ENCODE measurements at regions not wholly inside any gene's neighbourhood (a gene's known extent, or its start where the extent isn't known, plus 50 kb on each side); places are given as distances from the start of the nearest gene placed in this dataset.

DNA sequence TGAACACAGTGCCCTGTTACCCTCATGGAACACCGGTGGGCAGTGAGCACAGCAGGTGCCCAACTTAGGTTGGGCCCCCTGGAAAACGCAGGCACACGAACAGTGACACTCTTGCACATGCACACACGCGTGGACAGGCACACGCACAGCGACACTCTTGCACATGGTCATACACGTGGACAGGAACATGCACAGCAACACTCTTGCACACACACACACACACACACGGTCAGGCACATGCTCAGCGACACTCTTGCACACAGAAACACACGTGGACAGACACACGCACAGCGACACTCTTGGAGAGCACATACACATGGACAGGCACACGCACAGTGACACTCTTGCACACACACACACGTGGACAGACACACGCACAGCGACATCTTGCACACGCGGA lies 559.4 kb upstream of the ADAMTS16 start:
- TF ChIP-seq, protein P1, sequence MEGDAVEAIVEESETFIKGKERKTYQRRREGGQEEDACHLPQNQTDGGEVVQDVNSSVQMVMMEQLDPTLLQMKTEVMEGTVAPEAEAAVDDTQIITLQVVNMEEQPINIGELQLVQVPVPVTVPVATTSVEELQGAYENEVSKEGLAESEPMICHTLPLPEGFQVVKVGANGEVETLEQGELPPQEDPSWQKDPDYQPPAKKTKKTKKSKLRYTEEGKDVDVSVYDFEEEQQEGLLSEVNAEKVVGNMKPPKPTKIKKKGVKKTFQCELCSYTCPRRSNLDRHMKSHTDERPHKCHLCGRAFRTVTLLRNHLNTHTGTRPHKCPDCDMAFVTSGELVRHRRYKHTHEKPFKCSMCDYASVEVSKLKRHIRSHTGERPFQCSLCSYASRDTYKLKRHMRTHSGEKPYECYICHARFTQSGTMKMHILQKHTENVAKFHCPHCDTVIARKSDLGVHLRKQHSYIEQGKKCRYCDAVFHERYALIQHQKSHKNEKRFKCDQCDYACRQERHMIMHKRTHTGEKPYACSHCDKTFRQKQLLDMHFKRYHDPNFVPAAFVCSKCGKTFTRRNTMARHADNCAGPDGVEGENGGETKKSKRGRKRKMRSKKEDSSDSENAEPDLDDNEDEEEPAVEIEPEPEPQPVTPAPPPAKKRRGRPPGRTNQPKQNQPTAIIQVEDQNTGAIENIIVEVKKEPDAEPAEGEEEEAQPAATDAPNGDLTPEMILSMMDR (conservative IDR thresholded peaks at IDR 0.05; ENCODE audit: low read depth in 2 of 2): no peak
- TF ChIP-seq POLR2AphosphoS5 (IDR thresholded peaks at IDR 0.05; ENCODE audit: low read depth): no peak
- TF ChIP-seq, protein P2, sequence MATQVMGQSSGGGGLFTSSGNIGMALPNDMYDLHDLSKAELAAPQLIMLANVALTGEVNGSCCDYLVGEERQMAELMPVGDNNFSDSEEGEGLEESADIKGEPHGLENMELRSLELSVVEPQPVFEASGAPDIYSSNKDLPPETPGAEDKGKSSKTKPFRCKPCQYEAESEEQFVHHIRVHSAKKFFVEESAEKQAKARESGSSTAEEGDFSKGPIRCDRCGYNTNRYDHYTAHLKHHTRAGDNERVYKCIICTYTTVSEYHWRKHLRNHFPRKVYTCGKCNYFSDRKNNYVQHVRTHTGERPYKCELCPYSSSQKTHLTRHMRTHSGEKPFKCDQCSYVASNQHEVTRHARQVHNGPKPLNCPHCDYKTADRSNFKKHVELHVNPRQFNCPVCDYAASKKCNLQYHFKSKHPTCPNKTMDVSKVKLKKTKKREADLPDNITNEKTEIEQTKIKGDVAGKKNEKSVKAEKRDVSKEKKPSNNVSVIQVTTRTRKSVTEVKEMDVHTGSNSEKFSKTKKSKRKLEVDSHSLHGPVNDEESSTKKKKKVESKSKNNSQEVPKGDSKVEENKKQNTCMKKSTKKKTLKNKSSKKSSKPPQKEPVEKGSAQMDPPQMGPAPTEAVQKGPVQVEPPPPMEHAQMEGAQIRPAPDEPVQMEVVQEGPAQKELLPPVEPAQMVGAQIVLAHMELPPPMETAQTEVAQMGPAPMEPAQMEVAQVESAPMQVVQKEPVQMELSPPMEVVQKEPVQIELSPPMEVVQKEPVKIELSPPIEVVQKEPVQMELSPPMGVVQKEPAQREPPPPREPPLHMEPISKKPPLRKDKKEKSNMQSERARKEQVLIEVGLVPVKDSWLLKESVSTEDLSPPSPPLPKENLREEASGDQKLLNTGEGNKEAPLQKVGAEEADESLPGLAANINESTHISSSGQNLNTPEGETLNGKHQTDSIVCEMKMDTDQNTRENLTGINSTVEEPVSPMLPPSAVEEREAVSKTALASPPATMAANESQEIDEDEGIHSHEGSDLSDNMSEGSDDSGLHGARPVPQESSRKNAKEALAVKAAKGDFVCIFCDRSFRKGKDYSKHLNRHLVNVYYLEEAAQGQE (IDR thresholded peaks at IDR 0.05; ENCODE audit: unreplicated experiment): no peak
- TF ChIP-seq EZH2 (IDR thresholded peaks at IDR 0.05; ENCODE audit: low read depth, unreplicated experiment): no peak
- no peak for TF ChIP-seq ZNF331 (CRISPR knock-in tag; IDR thresholded peaks at IDR 0.05; ENCODE audit: low read depth)
- no peak for TF ChIP-seq JUNB (IDR thresholded peaks at IDR 0.05; ENCODE audit: unreplicated experiment)
- TF ChIP-seq EZH2phosphoT487 (IDR thresholded peaks at IDR 0.05; ENCODE audit: unreplicated experiment): no peak
- TF ChIP-seq NANOG (IDR thresholded peaks at IDR 0.05; ENCODE audit: borderline replicate concordance): no peak
- TF ChIP-seq, protein P3, sequence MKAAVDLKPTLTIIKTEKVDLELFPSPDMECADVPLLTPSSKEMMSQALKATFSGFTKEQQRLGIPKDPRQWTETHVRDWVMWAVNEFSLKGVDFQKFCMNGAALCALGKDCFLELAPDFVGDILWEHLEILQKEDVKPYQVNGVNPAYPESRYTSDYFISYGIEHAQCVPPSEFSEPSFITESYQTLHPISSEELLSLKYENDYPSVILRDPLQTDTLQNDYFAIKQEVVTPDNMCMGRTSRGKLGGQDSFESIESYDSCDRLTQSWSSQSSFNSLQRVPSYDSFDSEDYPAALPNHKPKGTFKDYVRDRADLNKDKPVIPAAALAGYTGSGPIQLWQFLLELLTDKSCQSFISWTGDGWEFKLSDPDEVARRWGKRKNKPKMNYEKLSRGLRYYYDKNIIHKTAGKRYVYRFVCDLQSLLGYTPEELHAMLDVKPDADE (IDR thresholded peaks at IDR 0.05): no peak
- no peak for TF ChIP-seq STAT1 (IDR thresholded peaks at IDR 0.05; ENCODE audit: unreplicated experiment)
- no peak for TF ChIP-seq CREB1 (CRISPR knock-in tag; IDR thresholded peaks at IDR 0.05; ENCODE audit: low read depth)
- no peak for TF ChIP-seq ZNF114 (CRISPR knock-in tag; IDR thresholded peaks at IDR 0.05)
- TF ChIP-seq, protein P4, sequence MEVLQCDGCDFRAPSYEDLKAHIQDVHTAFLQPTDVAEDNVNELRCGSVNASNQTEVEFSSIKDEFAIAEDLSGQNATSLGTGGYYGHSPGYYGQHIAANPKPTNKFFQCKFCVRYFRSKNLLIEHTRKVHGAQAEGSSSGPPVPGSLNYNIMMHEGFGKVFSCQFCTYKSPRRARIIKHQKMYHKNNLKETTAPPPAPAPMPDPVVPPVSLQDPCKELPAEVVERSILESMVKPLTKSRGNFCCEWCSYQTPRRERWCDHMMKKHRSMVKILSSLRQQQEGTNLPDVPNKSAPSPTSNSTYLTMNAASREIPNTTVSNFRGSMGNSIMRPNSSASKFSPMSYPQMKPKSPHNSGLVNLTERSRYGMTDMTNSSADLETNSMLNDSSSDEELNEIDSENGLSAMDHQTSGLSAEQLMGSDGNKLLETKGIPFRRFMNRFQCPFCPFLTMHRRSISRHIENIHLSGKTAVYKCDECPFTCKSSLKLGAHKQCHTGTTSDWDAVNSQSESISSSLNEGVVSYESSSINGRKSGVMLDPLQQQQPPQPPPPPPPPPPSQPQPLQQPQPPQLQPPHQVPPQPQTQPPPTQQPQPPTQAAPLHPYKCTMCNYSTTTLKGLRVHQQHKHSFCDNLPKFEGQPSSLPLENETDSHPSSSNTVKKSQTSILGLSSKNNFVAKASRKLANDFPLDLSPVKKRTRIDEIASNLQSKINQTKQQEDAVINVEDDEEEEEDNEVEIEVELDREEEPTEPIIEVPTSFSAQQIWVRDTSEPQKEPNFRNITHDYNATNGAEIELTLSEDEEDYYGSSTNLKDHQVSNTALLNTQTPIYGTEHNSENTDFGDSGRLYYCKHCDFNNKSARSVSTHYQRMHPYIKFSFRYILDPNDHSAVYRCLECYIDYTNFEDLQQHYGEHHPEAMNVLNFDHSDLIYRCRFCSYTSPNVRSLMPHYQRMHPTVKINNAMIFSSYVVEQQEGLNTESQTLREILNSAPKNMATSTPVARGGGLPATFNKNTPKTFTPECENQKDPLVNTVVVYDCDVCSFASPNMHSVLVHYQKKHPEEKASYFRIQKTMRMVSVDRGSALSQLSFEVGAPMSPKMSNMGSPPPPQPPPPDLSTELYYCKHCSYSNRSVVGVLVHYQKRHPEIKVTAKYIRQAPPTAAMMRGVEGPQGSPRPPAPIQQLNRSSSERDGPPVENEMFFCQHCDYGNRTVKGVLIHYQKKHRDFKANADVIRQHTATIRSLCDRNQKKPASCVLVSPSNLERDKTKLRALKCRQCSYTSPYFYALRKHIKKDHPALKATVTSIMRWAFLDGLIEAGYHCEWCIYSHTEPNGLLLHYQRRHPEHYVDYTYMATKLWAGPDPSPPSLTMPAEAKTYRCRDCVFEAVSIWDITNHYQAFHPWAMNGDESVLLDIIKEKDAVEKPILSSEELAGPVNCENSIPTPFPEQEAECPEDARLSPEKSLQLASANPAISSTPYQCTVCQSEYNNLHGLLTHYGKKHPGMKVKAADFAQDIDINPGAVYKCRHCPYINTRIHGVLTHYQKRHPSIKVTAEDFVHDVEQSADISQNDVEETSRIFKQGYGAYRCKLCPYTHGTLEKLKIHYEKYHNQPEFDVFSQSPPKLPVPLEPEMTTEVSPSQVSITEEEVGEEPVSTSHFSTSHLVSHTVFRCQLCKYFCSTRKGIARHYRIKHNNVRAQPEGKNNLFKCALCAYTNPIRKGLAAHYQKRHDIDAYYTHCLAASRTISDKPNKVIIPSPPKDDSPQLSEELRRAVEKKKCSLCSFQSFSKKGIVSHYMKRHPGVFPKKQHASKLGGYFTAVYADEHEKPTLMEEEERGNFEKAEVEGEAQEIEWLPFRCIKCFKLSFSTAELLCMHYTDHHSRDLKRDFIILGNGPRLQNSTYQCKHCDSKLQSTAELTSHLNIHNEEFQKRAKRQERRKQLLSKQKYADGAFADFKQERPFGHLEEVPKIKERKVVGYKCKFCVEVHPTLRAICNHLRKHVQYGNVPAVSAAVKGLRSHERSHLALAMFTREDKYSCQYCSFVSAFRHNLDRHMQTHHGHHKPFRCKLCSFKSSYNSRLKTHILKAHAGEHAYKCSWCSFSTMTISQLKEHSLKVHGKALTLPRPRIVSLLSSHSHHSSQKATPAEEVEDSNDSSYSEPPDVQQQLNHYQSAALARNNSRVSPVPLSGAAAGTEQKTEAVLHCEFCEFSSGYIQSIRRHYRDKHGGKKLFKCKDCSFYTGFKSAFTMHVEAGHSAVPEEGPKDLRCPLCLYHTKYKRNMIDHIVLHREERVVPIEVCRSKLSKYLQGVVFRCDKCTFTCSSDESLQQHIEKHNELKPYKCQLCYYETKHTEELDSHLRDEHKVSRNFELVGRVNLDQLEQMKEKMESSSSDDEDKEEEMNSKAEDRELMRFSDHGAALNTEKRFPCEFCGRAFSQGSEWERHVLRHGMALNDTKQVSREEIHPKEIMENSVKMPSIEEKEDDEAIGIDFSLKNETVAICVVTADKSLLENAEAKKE (CRISPR knock-in tag; IDR thresholded peaks at IDR 0.05): no peak

All from GM23338 (cell line).